Keratinocyte (primary cell): ENCODE measurements at regions not wholly inside any gene's neighbourhood (a gene's known extent, or its start where the extent isn't known, plus 50 kb on each side); places are given as distances from the start of the nearest gene placed in this dataset.

Source experiments
- DNase-seq: peaks from one replicate; pipeline ENCODE4 v3.0.0-alpha.2; 2011; ENCODE audit warnings: low read depth, missing footprints, low spot score
- FAIRE-seq: peaks from 2 replicates; lab custom pipeline; 2011; peaks lifted over from hg19 to GRCh38; lab: Jason Lieb, UNC
- H2AFZ ChIP-seq: 2 replicates; pipeline ENCODE4 v1.6.0; 2012; ENCODE audit warnings: low read length, control low read depth, inconsistent platforms; ENCODE audit not compliant: control insufficient read depth
- H3K27ac ChIP-seq: 2 replicates; pipeline ENCODE4 v1.5.1; 2011; ENCODE audit warnings: low read length; ENCODE audit not compliant: control insufficient read depth, insufficient read depth
- H3K27me3 ChIP-seq: 3 replicates; pipeline ENCODE4 v1.6.0; 2011; ENCODE audit warnings: low read length; ENCODE audit not compliant: control insufficient read depth, insufficient read depth; ENCODE audit errors: extremely low read depth
- H3K36me3 ChIP-seq, 2 experiments: 2 replicates in 1 of 2; 3 replicates in 1 of 2; pipeline ENCODE4 v1.5.1; 2011; ENCODE audit warnings: low read length in 2 of 2, mild to moderate bottlenecking in 1 of 2; ENCODE audit not compliant: control insufficient read depth in 2 of 2, insufficient read depth in 2 of 2; ENCODE audit errors: extremely low read depth in 1 of 2
- H3K4me1 ChIP-seq: 3 replicates; pipeline ENCODE4 v1.5.1; 2011; ENCODE audit warnings: low read length; ENCODE audit not compliant: control insufficient read depth, insufficient read depth; ENCODE audit errors: extremely low read depth
- H3K4me2 ChIP-seq: 3 replicates; pipeline ENCODE4 v1.6.0; 2011; ENCODE audit warnings: low read depth, low read length; ENCODE audit not compliant: control insufficient read depth, insufficient read depth; ENCODE audit errors: extremely low read depth
- H3K4me3 ChIP-seq, 3 experiments: fragments of 200-600 bp in 1 of 3; sonication (generic) in 1 of 3; 2 replicates in 2 of 3; 3 replicates in 1 of 3; pipeline ENCODE4 v1.5.1; 2011 to 2016; ENCODE audit warnings: low read length in 3 of 3, mild to moderate bottlenecking in 3 of 3, control low read depth in 2 of 3, inconsistent platforms in 1 of 3, low read depth in 1 of 3, mixed read lengths in 1 of 3, mixed run types in 1 of 3, moderate library complexity in 1 of 3; ENCODE audit not compliant: control insufficient read depth in 2 of 3, insufficient read depth in 2 of 3; ENCODE audit errors: extremely low read depth in 1 of 3
- H3K79me2 ChIP-seq: 2 replicates; pipeline ENCODE4 v1.6.0; 2012; ENCODE audit warnings: low read length; ENCODE audit not compliant: control insufficient read depth, insufficient read depth
- H3K9ac ChIP-seq: 3 replicates; pipeline ENCODE4 v1.6.0; 2011; ENCODE audit warnings: low read length; ENCODE audit not compliant: control insufficient read depth, insufficient read depth; ENCODE audit errors: extremely low read depth
- H3K9me1 ChIP-seq: 3 replicates; pipeline ENCODE4 v1.6.0; 2011; ENCODE audit warnings: low read length; ENCODE audit not compliant: control insufficient read depth, insufficient read depth; ENCODE audit errors: extremely low read depth
- H3K9me3 ChIP-seq: 2 replicates; pipeline ENCODE4 v1.5.1; 2012; ENCODE audit warnings: low read depth, low read length; ENCODE audit not compliant: control insufficient read depth
- H4K20me1 ChIP-seq: 3 replicates; pipeline ENCODE4 v1.6.0; 2011; ENCODE audit warnings: low read length; ENCODE audit not compliant: control insufficient read depth, insufficient read depth; ENCODE audit errors: extremely low read depth
- EZH2 ChIP-seq: IDR thresholded peaks from one replicate; pipeline ENCODE4 v1.6.1; 2012; ENCODE audit warnings: inconsistent platforms, mild to moderate bottlenecking, low read length, moderate library complexity
- dilution Hi-C: fragments of 300-500 bp; cut with MboI; formaldehyde crosslinking; loops from one replicate; pipeline ENCODE4 v1.7.0; 2020; ENCODE audit warnings: low sequenced_read_pairs; ENCODE audit not compliant: extremely low pct_ligation_motif_present
- TF ChIP-seq, protein P1 (sequence below), 3 experiments: IDR thresholded peaks in 1 of 3; conservative IDR thresholded peaks in 1 of 3; optimal IDR thresholded peaks in 1 of 3; 2 replicates in 2 of 3; 3 replicates in 1 of 3; pipeline versions ENCODE3 to v1.5.1; 2011; ENCODE audit warnings: low read length in 3 of 3, mild to moderate bottlenecking in 3 of 3, moderate library complexity in 2 of 3, control low read depth in 1 of 3, inconsistent platforms in 1 of 3; ENCODE audit not compliant: insufficient read depth in 2 of 3; ENCODE audit errors: extremely low read depth in 1 of 3

DNA sequence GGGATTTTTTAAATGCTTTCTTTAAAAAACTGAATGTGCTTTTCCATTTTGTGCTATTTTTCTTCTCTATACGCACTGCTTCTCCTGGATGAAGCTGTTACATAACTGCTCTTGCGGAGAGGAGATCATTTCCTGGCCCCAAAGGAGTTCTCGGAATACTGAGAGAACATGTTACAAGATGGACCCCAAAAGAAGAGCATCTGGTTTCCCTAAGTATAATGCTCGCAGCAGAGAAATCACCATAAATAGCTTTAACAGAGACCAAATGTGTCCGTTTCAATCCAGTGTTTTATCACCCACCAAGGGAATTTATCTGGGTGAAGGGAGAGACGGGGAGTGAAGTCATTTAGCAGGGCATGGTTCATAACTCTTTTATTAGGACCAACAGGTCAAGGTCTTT lies 80.1 kb downstream of the RBM43 start:
- H3K9me1 ChIP-seq, result no peaks in the 10 kb centered on the region
- no peak overlapping the region for H2AFZ ChIP-seq
- TF ChIP-seq, protein P1, sequence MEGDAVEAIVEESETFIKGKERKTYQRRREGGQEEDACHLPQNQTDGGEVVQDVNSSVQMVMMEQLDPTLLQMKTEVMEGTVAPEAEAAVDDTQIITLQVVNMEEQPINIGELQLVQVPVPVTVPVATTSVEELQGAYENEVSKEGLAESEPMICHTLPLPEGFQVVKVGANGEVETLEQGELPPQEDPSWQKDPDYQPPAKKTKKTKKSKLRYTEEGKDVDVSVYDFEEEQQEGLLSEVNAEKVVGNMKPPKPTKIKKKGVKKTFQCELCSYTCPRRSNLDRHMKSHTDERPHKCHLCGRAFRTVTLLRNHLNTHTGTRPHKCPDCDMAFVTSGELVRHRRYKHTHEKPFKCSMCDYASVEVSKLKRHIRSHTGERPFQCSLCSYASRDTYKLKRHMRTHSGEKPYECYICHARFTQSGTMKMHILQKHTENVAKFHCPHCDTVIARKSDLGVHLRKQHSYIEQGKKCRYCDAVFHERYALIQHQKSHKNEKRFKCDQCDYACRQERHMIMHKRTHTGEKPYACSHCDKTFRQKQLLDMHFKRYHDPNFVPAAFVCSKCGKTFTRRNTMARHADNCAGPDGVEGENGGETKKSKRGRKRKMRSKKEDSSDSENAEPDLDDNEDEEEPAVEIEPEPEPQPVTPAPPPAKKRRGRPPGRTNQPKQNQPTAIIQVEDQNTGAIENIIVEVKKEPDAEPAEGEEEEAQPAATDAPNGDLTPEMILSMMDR (optimal IDR thresholded peaks at IDR 0.05 in 1 of 3, IDR thresholded peaks at IDR 0.05 in 1 of 3, conservative IDR thresholded peaks at IDR 0.05 in 1 of 3; ENCODE audit: extremely low read depth in 1 of 3, insufficient read depth in 2 of 3, low read length in 3 of 3), result no peak
- no peak for TF ChIP-seq EZH2
- DNase-seq, result no peak
- no peak overlapping the region for H3K4me2 ChIP-seq
- dilution Hi-C loops, result no loop called here
- H3K27ac ChIP-seq, result no peak overlapping the region
- no peaks in the 10 kb centered on the region for H3K79me2 ChIP-seq
- H3K9ac ChIP-seq, result no peak overlapping the region
- no peak for FAIRE-seq
- H3K4me3 ChIP-seq, result no peak overlapping the region
- no peaks in the 10 kb centered on the region for H3K36me3 ChIP-seq
- peaks cover 4% of the 10 kb centered on the region for H3K27me3 ChIP-seq
- no peaks in the 10 kb centered on the region for H3K9me3 ChIP-seq
- no peaks in the 10 kb centered on the region for H3K4me1 ChIP-seq
- no peaks in the 10 kb centered on the region for H4K20me1 ChIP-seq

DNA sequence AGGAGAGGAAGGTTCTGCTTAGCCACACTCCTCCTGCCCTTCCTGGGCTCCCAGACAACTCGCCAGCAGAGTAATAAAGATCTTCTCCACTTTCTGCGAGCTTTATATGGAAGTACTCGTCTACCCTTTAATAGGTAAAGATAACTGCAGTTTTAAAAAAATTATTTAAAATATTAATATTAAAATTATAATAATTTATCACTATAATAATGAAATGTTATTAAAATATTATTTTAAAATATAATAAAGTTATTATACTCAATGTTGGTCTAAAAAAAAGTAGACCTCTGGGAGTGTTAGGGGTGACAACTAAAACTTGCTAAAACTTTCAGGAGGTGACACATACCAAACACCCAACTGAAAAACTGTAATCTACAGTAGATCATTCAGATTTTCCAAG lies 81.5 kb downstream of the RBM43 start:
- no peaks in the 10 kb centered on the region for H3K4me1 ChIP-seq
- H2AFZ ChIP-seq, result no peak overlapping the region
- H3K79me2 ChIP-seq, result no peaks in the 10 kb centered on the region
- peaks cover 18% of the 10 kb centered on the region for H3K27me3 ChIP-seq
- no peak overlapping the region for H3K27ac ChIP-seq
- DNase-seq (no peak), FAIRE-seq (no peak)
- H3K9me3 ChIP-seq, result no peaks in the 10 kb centered on the region
- H3K4me2 ChIP-seq, result no peak overlapping the region
- H3K9ac ChIP-seq, result no peak overlapping the region
- H3K4me3 ChIP-seq, result no peak overlapping the region
- H4K20me1 ChIP-seq, result no peaks in the 10 kb centered on the region
- no peaks in the 10 kb centered on the region for H3K9me1 ChIP-seq
- H3K36me3 ChIP-seq, result no peaks in the 10 kb centered on the region
- TF ChIP-seq, protein P1 (optimal IDR thresholded peaks at IDR 0.05 in 1 of 3, IDR thresholded peaks at IDR 0.05 in 1 of 3, conservative IDR thresholded peaks at IDR 0.05 in 1 of 3; ENCODE audit: extremely low read depth in 1 of 3, insufficient read depth in 2 of 3, low read length in 3 of 3), result no peak
- TF ChIP-seq EZH2, result no peak
- dilution Hi-C loops, result no loop called here
